ENCODE measurements at regions not wholly inside any gene's neighbourhood (a gene's known extent, or its start where the extent isn't known, plus 50 kb on each side); places are given as distances from the start of the nearest gene placed in this dataset.
"Not testable (repeated sequence)": the region's sequence is repeated elsewhere in the genome, so short reads cannot be mapped to it uniquely, and the experiment has no call there.

- no peaks in the 10 kb centered on the region for H3K27me3 ChIP-seq
- H3K36me3 ChIP-seq, result no peaks in the 10 kb centered on the region
- no peak overlapping the region for H3K4me3 ChIP-seq
- peaks cover 0 to 15% (median 4%) of the 10 kb centered on the region in 4 donors for H3K4me1 ChIP-seq
- H3K27ac ChIP-seq, result no peak overlapping the region
- TF ChIP-seq, protein P1, sequence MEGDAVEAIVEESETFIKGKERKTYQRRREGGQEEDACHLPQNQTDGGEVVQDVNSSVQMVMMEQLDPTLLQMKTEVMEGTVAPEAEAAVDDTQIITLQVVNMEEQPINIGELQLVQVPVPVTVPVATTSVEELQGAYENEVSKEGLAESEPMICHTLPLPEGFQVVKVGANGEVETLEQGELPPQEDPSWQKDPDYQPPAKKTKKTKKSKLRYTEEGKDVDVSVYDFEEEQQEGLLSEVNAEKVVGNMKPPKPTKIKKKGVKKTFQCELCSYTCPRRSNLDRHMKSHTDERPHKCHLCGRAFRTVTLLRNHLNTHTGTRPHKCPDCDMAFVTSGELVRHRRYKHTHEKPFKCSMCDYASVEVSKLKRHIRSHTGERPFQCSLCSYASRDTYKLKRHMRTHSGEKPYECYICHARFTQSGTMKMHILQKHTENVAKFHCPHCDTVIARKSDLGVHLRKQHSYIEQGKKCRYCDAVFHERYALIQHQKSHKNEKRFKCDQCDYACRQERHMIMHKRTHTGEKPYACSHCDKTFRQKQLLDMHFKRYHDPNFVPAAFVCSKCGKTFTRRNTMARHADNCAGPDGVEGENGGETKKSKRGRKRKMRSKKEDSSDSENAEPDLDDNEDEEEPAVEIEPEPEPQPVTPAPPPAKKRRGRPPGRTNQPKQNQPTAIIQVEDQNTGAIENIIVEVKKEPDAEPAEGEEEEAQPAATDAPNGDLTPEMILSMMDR (IDR thresholded peaks at IDR 0.05), result no peak
- peaks cover 0 to 18% (median 11%) of the 10 kb centered on the region in 3 donors for H3K9me3 ChIP-seq
- no peak for DNase-seq
- intact Hi-C loops (cut with DNase I; ENCODE audit: low total_unique reads), result no loop called here
Measured at GRCh38 chr1:100646001-100646400, 73.5 kb upstream of the VCAM1 start.

GRCh38 chr1:100649146-100649545 lies 70.4 kb upstream of the VCAM1 start:
- intact Hi-C loops (cut with DNase I; ENCODE audit: low total_unique reads), result no loop called here
- Histone ChIP-seq H3K4me3 (no peak overlapping the region), H3K36me3 (no peaks in the 10 kb centered on the region), H3K27me3 (no peaks in the 10 kb centered on the region), H3K9me3 (peaks cover 0 to 18% (median 11%) of the 10 kb centered on the region in 3 donors), H3K4me1 (peaks cover 0 to under 1% (median 0%) of the 10 kb centered on the region in 4 donors), H3K27ac (no peak overlapping the region)
- TF ChIP-seq, protein P1 (IDR thresholded peaks at IDR 0.05), result no peak
- no peak for DNase-seq

DNA sequence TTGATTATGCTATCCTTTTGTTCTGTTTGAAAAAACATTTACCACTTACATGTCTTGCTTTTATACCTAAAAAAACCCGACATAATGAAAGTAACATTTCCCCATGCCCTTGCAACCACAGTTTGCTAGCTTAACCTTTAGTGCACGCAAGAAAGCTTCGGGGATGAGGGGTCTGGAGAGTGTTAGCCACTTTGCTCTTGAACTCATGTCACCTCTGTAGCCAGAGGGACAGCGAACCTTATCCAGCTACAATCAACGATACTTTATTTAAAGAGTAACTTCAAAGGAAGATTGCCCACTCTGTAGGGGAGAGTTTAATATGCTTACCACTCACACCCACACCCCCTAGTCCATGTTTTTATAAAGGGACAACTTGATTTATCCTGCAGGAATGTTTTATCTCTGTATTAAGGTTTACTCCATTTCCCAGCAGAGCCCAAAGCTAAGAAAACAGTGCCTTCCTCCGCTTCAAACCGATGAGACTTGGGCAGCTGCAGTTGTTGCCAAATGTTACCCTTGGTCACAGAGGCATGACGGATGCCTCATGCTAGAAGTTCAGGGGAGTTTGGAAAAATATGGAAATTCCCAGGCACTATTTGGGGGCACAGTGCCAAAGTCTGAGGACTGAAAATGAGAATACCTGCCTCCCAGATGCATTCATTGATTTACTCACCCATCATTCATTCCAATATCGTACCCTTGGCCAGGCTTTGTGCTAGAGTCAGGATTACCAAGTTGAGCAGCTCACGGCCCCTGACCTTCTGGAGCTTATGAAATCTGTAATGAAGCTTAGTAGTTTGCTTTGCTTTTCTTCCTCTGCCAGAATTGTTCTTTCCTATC lies 61.4 kb upstream of the VCAM1 start:
- TF ChIP-seq, protein P1 (IDR thresholded peaks at IDR 0.05), result no peak
- H3K4me3 ChIP-seq, result no peak overlapping the region
- H3K27me3 ChIP-seq, result no peaks in the 10 kb centered on the region
- no peaks in the 10 kb centered on the region for H3K36me3 ChIP-seq
- intact Hi-C loops (cut with DNase I; ENCODE audit: low total_unique reads), result no loop called here
- no peaks in the 10 kb centered on the region for H3K9me3 ChIP-seq
- no peak overlapping the region for H3K27ac ChIP-seq
- no peak for DNase-seq
- H3K4me1 ChIP-seq, result no peaks in the 10 kb centered on the region

DNA sequence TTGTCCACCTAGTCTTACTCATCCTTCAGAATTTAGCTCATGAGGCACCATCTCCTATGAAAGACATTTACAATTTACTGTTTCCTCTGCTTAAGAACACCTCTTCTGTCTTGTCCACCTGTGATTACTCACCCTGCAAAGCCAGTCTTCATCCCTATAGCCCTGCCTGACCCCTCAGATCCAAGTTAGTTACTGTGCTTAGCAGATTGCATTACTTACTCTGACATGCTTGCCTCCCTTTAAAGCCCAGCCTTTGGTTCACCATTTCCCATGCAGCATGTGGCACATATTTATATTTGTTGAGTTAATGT lies 60.9 kb upstream of the VCAM1 start:
- Histone ChIP-seq H3K27ac (no peak overlapping the region), H3K9me3 (no peaks in the 10 kb centered on the region), H3K4me1 (no peaks in the 10 kb centered on the region), H3K27me3 (no peaks in the 10 kb centered on the region), H3K4me3 (no peak overlapping the region), H3K36me3 (no peaks in the 10 kb centered on the region)
- no peak for DNase-seq
- intact Hi-C loops (cut with DNase I; ENCODE audit: low total_unique reads), result no loop called here
- TF ChIP-seq, protein P1 (IDR thresholded peaks at IDR 0.05), result no peak

GRCh38 chr1:100661176-100661575 lies 58.4 kb upstream of the VCAM1 start:
- DNase-seq, result no peak
- TF ChIP-seq, protein P1 (IDR thresholded peaks at IDR 0.05), result no peak
- intact Hi-C loops (cut with DNase I; ENCODE audit: low total_unique reads), result no loop called here

DNA sequence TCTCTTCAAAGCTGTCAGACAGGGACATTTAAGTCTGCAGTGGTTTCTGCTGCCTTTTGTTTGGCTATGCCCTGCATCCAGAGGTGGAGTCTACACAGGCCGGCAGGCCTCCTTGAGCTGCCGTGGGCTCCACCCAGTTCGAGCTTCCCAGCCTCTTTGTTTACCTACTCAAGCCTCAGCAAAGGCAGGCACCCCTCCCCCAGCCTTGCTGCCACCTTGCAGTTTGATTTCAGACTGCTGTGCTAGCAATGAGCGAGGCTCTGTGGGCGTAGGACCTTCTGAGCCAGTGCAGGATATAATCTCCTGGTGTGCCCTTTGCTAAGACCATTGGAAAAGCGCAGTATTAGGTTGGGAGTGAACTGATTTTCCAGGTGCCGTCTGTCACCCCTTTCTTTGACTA lies 51.0 kb upstream of the VCAM1 start:
- H3K4me3 ChIP-seq; intact Hi-C loops (cut with DNase I; ENCODE audit: low total_unique reads); H3K27ac ChIP-seq; H3K9me3 ChIP-seq; H3K4me1 ChIP-seq; H3K27me3 ChIP-seq; H3K36me3 ChIP-seq; DNase-seq: not testable (repeated sequence)

More at GRCh38 chr1:100661176-100661575, 58.4 kb upstream of the VCAM1 start:
- no peak overlapping the region for H3K27ac ChIP-seq
- no peaks in the 10 kb centered on the region for H3K36me3 ChIP-seq
- H3K4me1 ChIP-seq, result no peaks in the 10 kb centered on the region
- H3K4me3 ChIP-seq, result no peak overlapping the region
- H3K9me3 ChIP-seq, result no peaks in the 10 kb centered on the region
- no peaks in the 10 kb centered on the region for H3K27me3 ChIP-seq

Measured in tibial artery (tissue), 4 donors.